Erythroblast (primary cell): ENCODE measurements at regions not wholly inside any gene's neighbourhood (a gene's known extent, or its start where the extent isn't known, plus 50 kb on each side); places are given as distances from the start of the nearest gene placed in this dataset.

Source experiments
- GATA1 ChIP-seq: IDR thresholded peaks from 2 replicates; pipeline ENCODE4 v1.6.1; 2011; ENCODE audit warnings: low read depth, mild to moderate bottlenecking, control low read depth, low read length, moderate library complexity
- POLR2A ChIP-seq: IDR thresholded peaks from 2 replicates; pipeline ENCODE4 v1.6.1; 2011; ENCODE audit warnings: mild to moderate bottlenecking, low read length

GRCh38 chr5:101663543-101663942 is 632.5 kb downstream of the SLCO4C1 start:
- TF ChIP-seq POLR2A (no peak), GATA1 (no peak)
